ENCODE measurements at regions not wholly inside any gene's neighbourhood (a gene's known extent, or its start where the extent isn't known, plus 50 kb on each side); places are given as distances from the start of the nearest gene placed in this dataset.

GRCh38 chr9:108345826-108346225 lies 510.0 kb downstream of the ACTL7B start:
- H3F3A ChIP-seq (ENCODE audit: insufficient read depth, low read length), result no peaks in the 10 kb centered on the region
- no peak overlapping the region for H3K27ac ChIP-seq (ENCODE audit: low read depth, low read length, poor library complexity, severe bottlenecking)
- no peaks in the 10 kb centered on the region for H3K27me3 ChIP-seq (ENCODE audit: insufficient read depth, low read length)
- TF ChIP-seq CTCF (IDR thresholded peaks at IDR 0.05; ENCODE audit: low read length), result no peak
- TF ChIP-seq EZH2 (IDR thresholded peaks at IDR 0.05; ENCODE audit: borderline replicate concordance, low read length), result no peak
- no peaks in the 10 kb centered on the region for H4K20me1 ChIP-seq (ENCODE audit: insufficient read depth, low read length)
- no peak overlapping the region for H3K9ac ChIP-seq (ENCODE audit: low read length)
- no peaks in the 10 kb centered on the region for H3K4me1 ChIP-seq (ENCODE audit: insufficient read depth, low read length, severe bottlenecking)
- H3K9me3 ChIP-seq (ENCODE audit: low read length), result no peaks in the 10 kb centered on the region
- H3K9me2 ChIP-seq (ENCODE audit: low read depth, low read length), result no peaks in the 10 kb centered on the region
- no peak overlapping the region for H3K4me3 ChIP-seq (ENCODE audit: low read depth, low read length, poor library complexity, severe bottlenecking)
- no peaks in the 10 kb centered on the region for H3K36me3 ChIP-seq (ENCODE audit: insufficient read depth, low read length)
- H3K79me2 ChIP-seq (ENCODE audit: insufficient read depth, low read length), result no peaks in the 10 kb centered on the region
- H3K4me2 ChIP-seq (ENCODE audit: low read length), result no peak overlapping the region
- H2AFZ ChIP-seq (ENCODE audit: low read length), result no peak overlapping the region

GRCh38 chr9:108339251-108339650 lies 516.5 kb downstream of the ACTL7B start:
- no peaks in the 10 kb centered on the region for H3K9me3 ChIP-seq (ENCODE audit: low read length)
- H3K79me2 ChIP-seq (ENCODE audit: insufficient read depth, low read length), result no peaks in the 10 kb centered on the region
- no peak for TF ChIP-seq CTCF (IDR thresholded peaks at IDR 0.05; ENCODE audit: low read length)
- no peak for TF ChIP-seq EZH2 (IDR thresholded peaks at IDR 0.05; ENCODE audit: borderline replicate concordance, low read length)
- no peak overlapping the region for H3K4me2 ChIP-seq (ENCODE audit: low read length)
- no peaks in the 10 kb centered on the region for H3K36me3 ChIP-seq (ENCODE audit: insufficient read depth, low read length)
- no peaks in the 10 kb centered on the region for H4K20me1 ChIP-seq (ENCODE audit: insufficient read depth, low read length)
- no peak overlapping the region for H3K27ac ChIP-seq (ENCODE audit: low read depth, low read length, poor library complexity, severe bottlenecking)
- no peaks in the 10 kb centered on the region for H3K9me2 ChIP-seq (ENCODE audit: low read depth, low read length)
- no peaks in the 10 kb centered on the region for H3F3A ChIP-seq (ENCODE audit: insufficient read depth, low read length)
- H3K4me3 ChIP-seq (ENCODE audit: low read depth, low read length, poor library complexity, severe bottlenecking), result no peak overlapping the region
- no peaks in the 10 kb centered on the region for H3K4me1 ChIP-seq (ENCODE audit: insufficient read depth, low read length, severe bottlenecking)
- H3K9ac ChIP-seq (ENCODE audit: low read length), result no peak overlapping the region
- no peak overlapping the region for H2AFZ ChIP-seq (ENCODE audit: low read length)
- no peaks in the 10 kb centered on the region for H3K27me3 ChIP-seq (ENCODE audit: insufficient read depth, low read length)

- TF ChIP-seq CTCF (IDR thresholded peaks at IDR 0.05; ENCODE audit: low read length) (no peak), EZH2 (IDR thresholded peaks at IDR 0.05; ENCODE audit: borderline replicate concordance, low read length) (no peak)
- Histone ChIP-seq H3K9me3 (ENCODE audit: low read length) (no peaks in the 10 kb centered on the region), H2AFZ (ENCODE audit: low read length) (no peak overlapping the region), H3K27ac (ENCODE audit: low read depth, low read length, poor library complexity, severe bottlenecking) (no peak overlapping the region), H3K9me2 (ENCODE audit: low read depth, low read length) (no peaks in the 10 kb centered on the region), H3K79me2 (ENCODE audit: insufficient read depth, low read length) (no peaks in the 10 kb centered on the region), H3K4me3 (ENCODE audit: low read depth, low read length, poor library complexity, severe bottlenecking) (no peak overlapping the region), H3K4me2 (ENCODE audit: low read length) (no peak overlapping the region), H3F3A (ENCODE audit: insufficient read depth, low read length) (no peaks in the 10 kb centered on the region), H4K20me1 (ENCODE audit: insufficient read depth, low read length) (no peaks in the 10 kb centered on the region), H3K36me3 (ENCODE audit: insufficient read depth, low read length) (no peaks in the 10 kb centered on the region), H3K4me1 (ENCODE audit: insufficient read depth, low read length, severe bottlenecking) (no peaks in the 10 kb centered on the region), H3K9ac (ENCODE audit: low read length) (no peak overlapping the region), H3K27me3 (ENCODE audit: insufficient read depth, low read length) (no peaks in the 10 kb centered on the region)
Observed at GRCh38 chr9:108336575-108336974, 519.2 kb downstream of the ACTL7B start.

Data from OCI-LY1 (cell line).